GM13977 (cell line): ENCODE measurements at regions not wholly inside any gene's neighbourhood (a gene's known extent, or its start where the extent isn't known, plus 50 kb on each side); places are given as distances from the start of the nearest gene placed in this dataset.
A peak's percentile ranks its signal among the peaks of the same experiment; 100 is the strongest.

Source experiments
- DNase-seq: peaks from one replicate; pipeline ENCODE4 v3.0.0; 2012; ENCODE audit warnings: low spot score
- in situ Hi-C: fragments of 300-500 bp; cut with MboI; formaldehyde crosslinking; loops from one replicate; pipeline ENCODE4 v1.12.0; 2022; ENCODE audit warnings: low sequenced_read_pairs, low pct_unique_long_range_greater_than_20kb, mixed read lengths, inconsistent platforms; ENCODE audit not compliant: unreplicated experiment
- TF ChIP-seq, protein P1 (sequence below): IDR thresholded peaks from 2 replicates; pipeline ENCODE4 v1.5.1; 2012; ENCODE audit warnings: mild to moderate bottlenecking, control low read depth; ENCODE audit not compliant: insufficient read depth; ENCODE audit errors: extremely low read depth, missing control alignments

DNA sequence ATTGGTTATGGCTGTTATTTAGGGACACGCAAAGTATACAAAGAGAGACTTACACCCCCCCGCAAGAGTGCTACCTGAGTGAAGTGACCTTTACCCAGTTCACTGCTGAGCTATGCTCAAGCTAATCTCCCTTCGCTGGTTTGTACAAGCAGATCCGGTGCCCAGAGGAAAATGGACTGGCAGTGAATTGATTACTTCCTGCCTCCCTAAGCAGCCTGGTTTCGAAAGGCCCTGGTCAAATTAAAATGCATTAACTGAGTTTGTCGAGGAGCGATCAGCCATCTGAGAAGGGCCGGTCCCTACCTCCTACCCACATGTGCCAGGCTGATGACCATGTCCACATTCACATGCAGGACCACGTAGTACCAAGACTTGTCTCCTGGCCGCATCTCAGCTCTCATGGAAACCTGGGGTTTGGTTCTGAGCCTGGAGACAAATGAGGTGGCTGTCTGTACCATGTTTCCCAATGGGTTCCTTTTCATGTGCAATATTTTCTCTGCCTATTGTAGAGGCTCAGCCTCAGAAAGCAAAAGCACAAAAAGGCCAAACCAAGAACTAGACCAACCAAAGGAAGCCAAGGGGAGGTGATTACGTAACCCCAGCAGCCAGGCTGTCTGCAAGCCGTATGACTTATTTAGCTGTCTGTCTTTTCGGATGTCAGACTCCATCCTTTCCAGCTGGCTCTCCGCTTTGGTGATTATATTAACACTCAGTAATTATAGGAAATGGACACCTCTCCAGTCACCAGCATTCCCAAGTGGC is 284.7 kb upstream of the PWP1 start:
- DNase-seq, result no peak
- TF ChIP-seq, protein P1, sequence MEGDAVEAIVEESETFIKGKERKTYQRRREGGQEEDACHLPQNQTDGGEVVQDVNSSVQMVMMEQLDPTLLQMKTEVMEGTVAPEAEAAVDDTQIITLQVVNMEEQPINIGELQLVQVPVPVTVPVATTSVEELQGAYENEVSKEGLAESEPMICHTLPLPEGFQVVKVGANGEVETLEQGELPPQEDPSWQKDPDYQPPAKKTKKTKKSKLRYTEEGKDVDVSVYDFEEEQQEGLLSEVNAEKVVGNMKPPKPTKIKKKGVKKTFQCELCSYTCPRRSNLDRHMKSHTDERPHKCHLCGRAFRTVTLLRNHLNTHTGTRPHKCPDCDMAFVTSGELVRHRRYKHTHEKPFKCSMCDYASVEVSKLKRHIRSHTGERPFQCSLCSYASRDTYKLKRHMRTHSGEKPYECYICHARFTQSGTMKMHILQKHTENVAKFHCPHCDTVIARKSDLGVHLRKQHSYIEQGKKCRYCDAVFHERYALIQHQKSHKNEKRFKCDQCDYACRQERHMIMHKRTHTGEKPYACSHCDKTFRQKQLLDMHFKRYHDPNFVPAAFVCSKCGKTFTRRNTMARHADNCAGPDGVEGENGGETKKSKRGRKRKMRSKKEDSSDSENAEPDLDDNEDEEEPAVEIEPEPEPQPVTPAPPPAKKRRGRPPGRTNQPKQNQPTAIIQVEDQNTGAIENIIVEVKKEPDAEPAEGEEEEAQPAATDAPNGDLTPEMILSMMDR, result no peak
- in situ Hi-C loops, result loop anchor here (25.0 kb wide), 1 partner anchor 264 kb away; no protein-coding TSS in a partner anchor

DNA sequence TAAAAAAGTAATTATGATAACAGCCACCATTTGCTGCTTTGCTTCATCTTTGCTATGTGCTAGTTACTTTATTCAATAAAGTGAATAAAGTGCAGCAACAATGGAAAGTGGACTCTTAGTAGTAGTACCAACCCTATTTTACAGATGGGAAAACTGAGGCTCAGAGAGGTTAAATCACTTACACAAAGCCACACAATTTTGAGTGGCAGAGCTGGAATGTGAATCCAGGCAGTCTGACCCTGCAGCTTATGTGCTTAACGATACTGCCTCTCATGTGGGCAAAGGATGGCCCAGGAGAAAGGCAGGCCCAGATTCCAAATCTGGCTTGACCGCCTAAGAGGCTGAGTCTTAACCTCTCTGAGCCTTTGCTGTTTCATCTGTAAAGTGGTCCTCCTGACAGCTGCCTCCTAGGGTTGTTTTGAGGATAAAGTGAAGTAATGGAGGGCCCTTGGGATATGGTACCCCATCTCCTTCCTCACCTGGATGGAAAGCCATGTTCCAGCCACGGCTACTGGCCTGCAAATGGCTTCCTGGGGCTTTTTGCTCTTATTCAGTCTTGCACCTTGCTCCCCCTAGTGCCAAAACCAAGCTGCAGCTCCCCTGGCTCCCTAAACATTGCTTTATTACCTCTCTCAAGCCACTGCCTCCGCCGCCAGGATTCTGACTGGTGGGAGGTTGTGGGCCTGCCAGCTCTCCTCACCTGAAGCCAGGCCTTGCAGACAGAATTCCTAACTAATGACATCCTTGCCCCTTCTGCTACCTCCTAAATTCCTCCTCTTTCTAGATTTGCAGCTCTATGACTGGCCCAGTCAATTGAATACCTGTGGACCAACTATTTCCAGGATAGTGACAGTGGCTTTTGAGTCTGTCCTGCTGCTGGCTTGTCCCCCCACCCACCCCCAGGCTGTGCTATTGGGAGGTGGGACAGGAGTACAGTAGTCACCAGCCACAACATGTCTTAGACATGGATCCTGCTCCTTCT is 283.3 kb upstream of the PWP1 start:
- DNase-seq, result peak; percentile 45
- TF ChIP-seq, protein P1, result peak; percentile 61
- in situ Hi-C loops, result loop anchor here (25.0 kb wide), 1 partner anchor 265 kb away; no protein-coding TSS in a partner anchor

DNA sequence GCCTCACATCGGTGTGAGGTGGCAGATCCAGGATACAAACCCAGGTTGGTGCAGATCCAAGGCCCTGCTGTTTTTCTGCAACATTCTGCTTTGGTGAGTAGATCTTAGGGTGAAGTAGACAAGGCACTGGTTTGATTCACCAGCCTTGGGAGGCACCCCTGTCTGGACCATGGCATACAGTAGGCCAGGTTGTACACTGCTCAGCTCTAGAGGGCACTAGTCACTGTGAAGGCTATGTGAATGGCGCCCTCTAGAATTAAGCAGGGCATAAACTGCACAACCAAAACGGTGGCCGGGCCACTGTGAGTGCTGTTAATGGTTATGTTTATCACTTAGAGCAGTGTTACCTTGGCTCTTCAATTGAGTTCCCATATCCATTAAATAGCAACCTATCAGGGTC is 280.6 kb upstream of the PWP1 start:
- peak; percentile 19 for DNase-seq
- TF ChIP-seq, protein P1, result peak; percentile 56
- in situ Hi-C loops, result loop anchor here (25.0 kb wide), 1 partner anchor 268 kb away; no protein-coding TSS in a partner anchor

DNA sequence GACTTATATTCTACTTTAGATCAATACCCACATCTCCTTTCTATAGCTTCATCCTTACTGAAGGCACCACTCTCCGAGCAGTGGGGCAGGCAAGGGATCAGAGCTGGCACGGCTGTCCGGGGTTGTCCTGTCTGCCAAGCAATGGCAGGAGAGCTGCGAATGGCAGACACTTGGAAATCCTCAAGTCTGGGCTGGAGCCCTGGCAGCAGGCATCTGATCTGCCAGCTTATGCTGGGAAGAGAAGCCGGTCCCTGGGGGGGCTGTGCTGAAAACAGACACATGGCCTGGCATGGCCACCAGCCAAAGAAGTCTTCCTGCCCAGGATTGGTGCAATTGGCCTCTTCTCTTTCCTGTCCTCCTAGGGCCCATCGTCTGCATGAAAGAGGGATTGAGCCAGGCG is 280.2 kb upstream of the PWP1 start:
- DNase-seq, result no peak
- TF ChIP-seq, protein P1, result no peak
- in situ Hi-C loops, result loop anchor here (25.0 kb wide), 1 partner anchor 268 kb away; no protein-coding TSS in a partner anchor

DNA sequence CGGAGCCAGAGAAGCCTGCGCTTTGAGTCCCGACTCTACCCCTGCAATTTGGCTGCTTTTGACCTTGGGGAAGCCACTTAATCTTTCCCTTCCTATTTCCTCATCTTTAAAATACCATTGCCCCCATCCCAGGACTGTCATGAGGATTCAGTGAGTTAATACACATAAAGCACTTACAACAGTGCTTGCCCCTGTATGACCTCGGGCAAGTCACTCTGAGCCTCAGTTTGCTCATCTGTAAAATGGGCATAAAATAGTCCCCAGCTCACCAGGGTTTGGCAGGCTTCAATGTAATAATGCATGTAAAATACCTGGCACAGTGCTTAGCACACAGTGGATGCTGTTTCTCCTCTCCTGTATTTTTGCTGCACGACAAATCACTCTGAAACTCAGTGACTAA is 278.7 kb upstream of the PWP1 start:
- TF ChIP-seq, protein P1, result no peak
- in situ Hi-C loops, result loop anchor here (25.0 kb wide), 1 partner anchor 270 kb away; no protein-coding TSS in a partner anchor
- DNase-seq, result no peak

DNA sequence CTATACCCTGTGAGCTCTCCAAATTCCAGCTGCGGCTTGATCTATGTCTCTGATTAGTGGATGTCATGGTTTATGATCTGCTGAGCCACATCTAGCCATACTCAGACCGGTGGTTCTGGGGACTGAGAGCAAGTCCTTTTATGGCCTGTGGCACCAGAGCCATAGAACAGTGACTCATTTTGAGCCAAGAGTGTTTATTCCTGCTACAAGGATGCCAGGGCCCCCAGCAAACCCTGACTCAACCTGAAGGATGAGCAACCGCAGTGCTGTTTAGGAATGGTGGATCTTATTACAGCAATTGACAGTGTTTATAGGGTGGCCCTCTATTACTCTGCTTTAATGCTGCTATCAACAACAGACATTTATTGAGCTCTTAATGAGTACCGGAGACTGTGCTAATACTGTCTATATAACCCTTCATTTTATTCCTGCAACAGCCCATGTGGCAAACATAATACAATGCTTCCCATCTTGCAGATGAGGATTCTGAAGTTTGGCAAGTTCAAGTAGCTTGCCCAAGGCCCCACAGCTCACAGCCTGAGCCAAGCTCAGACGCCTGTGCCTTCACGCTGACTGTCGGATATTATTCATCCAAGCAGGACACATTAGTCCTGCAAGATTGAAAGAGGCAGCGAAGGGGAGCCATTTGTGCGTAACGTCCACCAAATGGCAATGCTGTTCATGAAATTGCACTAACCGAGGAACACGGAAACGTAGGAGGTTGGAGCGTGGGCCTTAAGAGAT is 273.6 kb upstream of the PWP1 start:
- TF ChIP-seq, protein P1, result no peak
- DNase-seq, result no peak
- in situ Hi-C loops, result loop anchor here (25.0 kb wide), 1 partner anchor 275 kb away; no protein-coding TSS in a partner anchor
